GM12878 (cell line): ENCODE measurements at regions not wholly inside any gene's neighbourhood (a gene's known extent, or its start where the extent isn't known, plus 50 kb on each side); places are given as distances from the start of the nearest gene placed in this dataset.

Experiments used
- CEBPB ChIP-seq, 2 experiments: fragments of 150-350 bp in 1 of 2; IDR thresholded peaks; 2 replicates each; pipeline ENCODE4 v1.6.1; 2012 to 2014; ENCODE audit warnings: low read depth in 2 of 2, low read length in 2 of 2, borderline replicate concordance in 1 of 2, inconsistent platforms in 1 of 2
- CEBPZ ChIP-seq: fragments of 150-350 bp; IDR thresholded peaks from 2 replicates; pipeline ENCODE4 v1.6.1; 2016; ENCODE audit warnings: low read depth, low read length
- DPF2 ChIP-seq: fragments of 450-650 bp; IDR thresholded peaks from 2 replicates; pipeline ENCODE4 v1.6.1; 2017; ENCODE audit warnings: mild to moderate bottlenecking
- FOXM1 ChIP-seq: IDR thresholded peaks from 2 replicates; pipeline ENCODE4 v1.6.1; 2012; ENCODE audit warnings: low read depth, mild to moderate bottlenecking, inconsistent platforms, low read length, moderate library complexity
- KAT2A ChIP-seq: conservative IDR thresholded peaks from 2 replicates; pipeline ENCODE4 v1.6.1; 2011; ENCODE audit warnings: low read depth, low read length; ENCODE audit not compliant: control insufficient read depth
- MTA2 ChIP-seq: fragments of 450-650 bp; IDR thresholded peaks from 2 replicates; pipeline ENCODE4 v1.6.1; 2016; ENCODE audit warnings: low read depth, mild to moderate bottlenecking, moderate library complexity
- MTA3 ChIP-seq: IDR thresholded peaks from 2 replicates; pipeline ENCODE4 v1.6.1; 2012; ENCODE audit warnings: low read length, inconsistent platforms, borderline replicate concordance
- NKRF ChIP-seq: fragments of 450-650 bp; conservative IDR thresholded peaks from 2 replicates; pipeline ENCODE4 v1.6.1; 2017; ENCODE audit warnings: mild to moderate bottlenecking, moderate library complexity
- PAX5 ChIP-seq: IDR thresholded peaks from 2 replicates; pipeline ENCODE4 v1.6.1; 2011; ENCODE audit warnings: low read depth, low read length, borderline replicate concordance
- POLR2AphosphoS2 ChIP-seq: IDR thresholded peaks from 2 replicates; pipeline ENCODE4 v1.6.1; 2011; ENCODE audit warnings: low read depth, mild to moderate bottlenecking, low read length, improper control_type of control experiment, moderate library complexity
- SMC3 ChIP-seq: IDR thresholded peaks from 2 replicates; pipeline ENCODE4 v1.6.1; 2011; ENCODE audit warnings: low read length, improper control_type of control experiment, borderline replicate concordance
- ZBED1 ChIP-seq: IDR thresholded peaks from 2 replicates; pipeline ENCODE4 v1.6.1; 2016; ENCODE audit warnings: borderline replicate concordance
- TF ChIP-seq, protein P1 (sequence below): fragments of 450-650 bp; formaldehyde crosslinking; IDR thresholded peaks from 2 replicates; pipeline ENCODE4 v1.4.0; 2022; ENCODE audit warnings: mild to moderate bottlenecking, moderate library complexity
- TF ChIP-seq, protein P2 (sequence below): fragments of 450-650 bp; formaldehyde crosslinking; IDR thresholded peaks from 2 replicates; pipeline ENCODE4 v1.4.0; 2020; ENCODE audit warnings: mild to moderate bottlenecking, moderate library complexity
- TF ChIP-seq, protein P3 (sequence below): fragments of 450-650 bp; IDR thresholded peaks from 2 replicates; pipeline ENCODE4 v1.6.1; 2017; ENCODE audit warnings: borderline replicate concordance

DNA sequence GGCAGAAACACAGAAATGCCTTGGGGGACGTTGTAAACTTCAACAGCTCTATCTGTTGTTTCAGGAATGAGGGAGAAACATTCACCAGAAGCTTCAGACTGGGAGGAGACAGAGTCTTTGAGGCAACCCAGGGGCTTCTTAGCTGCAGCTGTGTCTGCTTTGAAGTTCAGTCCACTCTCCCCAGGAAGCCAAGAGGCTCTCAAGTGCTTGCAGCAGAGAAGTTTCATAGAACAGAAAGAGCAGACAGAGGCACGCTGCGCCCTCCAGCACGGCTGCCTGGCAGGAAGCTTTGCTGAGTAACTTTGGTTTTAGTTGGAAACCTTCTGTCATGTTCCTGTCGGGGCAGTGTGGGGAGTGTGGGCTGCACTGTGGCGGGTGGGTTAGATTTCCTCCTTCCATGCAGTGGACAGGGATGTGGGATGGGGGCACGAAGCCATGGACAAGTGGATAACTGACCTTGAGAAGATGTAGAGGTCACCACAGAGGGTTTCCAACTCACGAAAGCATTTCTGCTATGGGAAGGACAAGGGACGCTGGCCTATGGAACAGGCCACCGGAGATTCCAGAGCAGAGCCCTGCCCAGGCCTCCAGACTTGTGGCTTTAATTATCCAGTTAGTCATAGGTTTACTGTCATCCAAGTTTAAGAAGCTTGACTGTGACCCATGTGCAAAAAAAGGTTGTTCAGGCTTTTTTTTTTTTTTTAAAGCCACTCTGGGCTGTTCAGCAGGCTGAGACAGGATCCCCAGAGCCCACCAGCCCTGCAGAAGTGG lies 107.7 kb downstream of the ARF6 start (continued):
- TF ChIP-seq CEBPZ = no peak
- peak; percentile 11; the same call in 1 of the 2 replicates for TF ChIP-seq SMC3
- peak; percentile 84 for TF ChIP-seq MTA3
- TF ChIP-seq, protein P1, sequence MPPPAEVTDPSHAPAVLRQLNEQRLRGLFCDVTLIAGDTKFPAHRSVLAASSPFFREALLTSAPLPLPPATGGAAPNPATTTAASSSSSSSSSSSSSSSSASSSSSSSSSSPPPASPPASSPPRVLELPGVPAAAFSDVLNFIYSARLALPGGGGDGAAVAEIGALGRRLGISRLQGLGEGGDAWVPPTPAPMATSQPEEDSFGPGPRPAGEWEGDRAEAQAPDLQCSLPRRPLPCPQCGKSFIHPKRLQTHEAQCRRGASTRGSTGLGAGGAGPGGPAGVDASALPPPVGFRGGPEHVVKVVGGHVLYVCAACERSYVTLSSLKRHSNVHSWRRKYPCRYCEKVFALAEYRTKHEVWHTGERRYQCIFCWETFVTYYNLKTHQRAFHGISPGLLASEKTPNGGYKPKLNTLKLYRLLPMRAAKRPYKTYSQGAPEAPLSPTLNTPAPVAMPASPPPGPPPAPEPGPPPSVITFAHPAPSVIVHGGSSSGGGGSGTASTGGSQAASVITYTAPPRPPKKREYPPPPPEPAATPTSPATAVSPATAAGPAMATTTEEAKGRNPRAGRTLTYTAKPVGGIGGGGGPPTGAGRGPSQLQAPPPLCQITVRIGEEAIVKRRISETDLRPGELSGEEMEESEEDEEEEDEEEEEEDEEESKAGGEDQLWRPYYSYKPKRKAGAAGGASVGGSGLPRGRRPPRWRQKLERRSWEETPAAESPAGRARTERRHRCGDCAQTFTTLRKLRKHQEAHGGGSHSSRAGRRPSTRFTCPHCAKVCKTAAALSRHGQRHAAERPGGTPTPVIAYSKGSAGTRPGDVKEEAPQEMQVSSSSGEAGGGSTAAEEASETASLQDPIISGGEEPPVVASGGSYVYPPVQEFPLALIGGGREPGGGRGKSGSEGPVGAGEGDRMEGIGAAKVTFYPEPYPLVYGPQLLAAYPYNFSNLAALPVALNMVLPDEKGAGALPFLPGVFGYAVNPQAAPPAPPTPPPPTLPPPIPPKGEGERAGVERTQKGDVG (CRISPR knock-in tag) = no peak
- 0 out of 2 replicates have a peak, but pooled peaks have one; percentile 27 for TF ChIP-seq DPF2
- TF ChIP-seq KAT2A = no peak
- TF ChIP-seq ZBED1 = no peak
- no peak for TF ChIP-seq NKRF
- no peak for TF ChIP-seq CEBPB (IDR thresholded peaks at IDR 0.05; ENCODE audit: borderline replicate concordance in 1 of 2, low read depth in 2 of 2, low read length in 2 of 2)
- TF ChIP-seq, protein P2, sequence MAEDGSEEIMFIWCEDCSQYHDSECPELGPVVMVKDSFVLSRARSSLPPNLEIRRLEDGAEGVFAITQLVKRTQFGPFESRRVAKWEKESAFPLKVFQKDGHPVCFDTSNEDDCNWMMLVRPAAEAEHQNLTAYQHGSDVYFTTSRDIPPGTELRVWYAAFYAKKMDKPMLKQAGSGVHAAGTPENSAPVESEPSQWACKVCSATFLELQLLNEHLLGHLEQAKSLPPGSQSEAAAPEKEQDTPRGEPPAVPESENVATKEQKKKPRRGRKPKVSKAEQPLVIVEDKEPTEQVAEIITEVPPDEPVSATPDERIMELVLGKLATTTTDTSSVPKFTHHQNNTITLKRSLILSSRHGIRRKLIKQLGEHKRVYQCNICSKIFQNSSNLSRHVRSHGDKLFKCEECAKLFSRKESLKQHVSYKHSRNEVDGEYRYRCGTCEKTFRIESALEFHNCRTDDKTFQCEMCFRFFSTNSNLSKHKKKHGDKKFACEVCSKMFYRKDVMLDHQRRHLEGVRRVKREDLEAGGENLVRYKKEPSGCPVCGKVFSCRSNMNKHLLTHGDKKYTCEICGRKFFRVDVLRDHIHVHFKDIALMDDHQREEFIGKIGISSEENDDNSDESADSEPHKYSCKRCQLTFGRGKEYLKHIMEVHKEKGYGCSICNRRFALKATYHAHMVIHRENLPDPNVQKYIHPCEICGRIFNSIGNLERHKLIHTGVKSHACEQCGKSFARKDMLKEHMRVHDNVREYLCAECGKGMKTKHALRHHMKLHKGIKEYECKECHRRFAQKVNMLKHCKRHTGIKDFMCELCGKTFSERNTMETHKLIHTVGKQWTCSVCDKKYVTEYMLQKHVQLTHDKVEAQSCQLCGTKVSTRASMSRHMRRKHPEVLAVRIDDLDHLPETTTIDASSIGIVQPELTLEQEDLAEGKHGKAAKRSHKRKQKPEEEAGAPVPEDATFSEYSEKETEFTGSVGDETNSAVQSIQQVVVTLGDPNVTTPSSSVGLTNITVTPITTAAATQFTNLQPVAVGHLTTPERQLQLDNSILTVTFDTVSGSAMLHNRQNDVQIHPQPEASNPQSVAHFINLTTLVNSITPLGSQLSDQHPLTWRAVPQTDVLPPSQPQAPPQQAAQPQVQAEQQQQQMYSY = no peak
- peak; percentile 32; the same call in 1 of the 2 replicates for TF ChIP-seq MTA2
- TF ChIP-seq POLR2AphosphoS2 = 0 out of 2 replicates have a peak, but pooled peaks have one; percentile 42
- TF ChIP-seq, protein P3, sequence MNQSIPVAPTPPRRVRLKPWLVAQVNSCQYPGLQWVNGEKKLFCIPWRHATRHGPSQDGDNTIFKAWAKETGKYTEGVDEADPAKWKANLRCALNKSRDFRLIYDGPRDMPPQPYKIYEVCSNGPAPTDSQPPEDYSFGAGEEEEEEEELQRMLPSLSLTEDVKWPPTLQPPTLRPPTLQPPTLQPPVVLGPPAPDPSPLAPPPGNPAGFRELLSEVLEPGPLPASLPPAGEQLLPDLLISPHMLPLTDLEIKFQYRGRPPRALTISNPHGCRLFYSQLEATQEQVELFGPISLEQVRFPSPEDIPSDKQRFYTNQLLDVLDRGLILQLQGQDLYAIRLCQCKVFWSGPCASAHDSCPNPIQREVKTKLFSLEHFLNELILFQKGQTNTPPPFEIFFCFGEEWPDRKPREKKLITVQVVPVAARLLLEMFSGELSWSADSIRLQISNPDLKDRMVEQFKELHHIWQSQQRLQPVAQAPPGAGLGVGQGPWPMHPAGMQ = no peak
- TF ChIP-seq PAX5 = peak; percentile 47; the same call in 1 of the 2 replicates
- no peak for TF ChIP-seq FOXM1
